ENCODE measurements at regions not wholly inside any gene's neighbourhood (a gene's known extent, or its start where the extent isn't known, plus 50 kb on each side); places are given as distances from the start of the nearest gene placed in this dataset.
"Not testable (repeated sequence)": the region's sequence is repeated elsewhere in the genome, so short reads cannot be mapped to it uniquely, and the experiment has no call there.

- H3K4me3 ChIP-seq, result no peak overlapping the region
- Mint-ChIP-seq H3K27me3 (ENCODE audit: insufficient read depth, low read depth) (peaks cover 5% of the 10 kb centered on the region), H3K4me1 (peaks cover 15% of the 10 kb centered on the region), H3K4me3 (no peak overlapping the region), H3K27ac (no peak overlapping the region), H3K36me3 (no peaks in the 10 kb centered on the region), H3K9me3 (no peaks in the 10 kb centered on the region)
- H3K79me2 ChIP-seq (ENCODE audit: low read depth), result no peaks in the 10 kb centered on the region
- no peaks in the 10 kb centered on the region for H3K36me3 ChIP-seq
- DNase-seq (ENCODE audit: low spot score), result no peak
- no peak overlapping the region for H3K4me2 ChIP-seq
- no peaks in the 10 kb centered on the region for H3K9me3 ChIP-seq (ENCODE audit: low read depth)
- H3F3A ChIP-seq (ENCODE audit: low read depth), result peaks cover 23% of the 10 kb centered on the region
- no peaks in the 10 kb centered on the region for H4K20me1 ChIP-seq (ENCODE audit: low read depth)
- H2AFZ ChIP-seq (replicated peaks), result no peak overlapping the region
- H3K27ac ChIP-seq, result no peak overlapping the region
- no peak overlapping the region for H3K9ac ChIP-seq
- TF ChIP-seq EZH2phosphoT487 (IDR thresholded peaks at IDR 0.05) (no peak), EZH2 (IDR thresholded peaks at IDR 0.05) (no peak), CTCF (IDR thresholded peaks at IDR 0.05) (no peak)
- H3K4me1 ChIP-seq, result peaks cover 32% of the 10 kb centered on the region
- H3K27me3 ChIP-seq, result no peaks in the 10 kb centered on the region
Measured at GRCh38 chr15:88997531-88997930, 84.4 kb upstream of the MFGE8 start.

DNA sequence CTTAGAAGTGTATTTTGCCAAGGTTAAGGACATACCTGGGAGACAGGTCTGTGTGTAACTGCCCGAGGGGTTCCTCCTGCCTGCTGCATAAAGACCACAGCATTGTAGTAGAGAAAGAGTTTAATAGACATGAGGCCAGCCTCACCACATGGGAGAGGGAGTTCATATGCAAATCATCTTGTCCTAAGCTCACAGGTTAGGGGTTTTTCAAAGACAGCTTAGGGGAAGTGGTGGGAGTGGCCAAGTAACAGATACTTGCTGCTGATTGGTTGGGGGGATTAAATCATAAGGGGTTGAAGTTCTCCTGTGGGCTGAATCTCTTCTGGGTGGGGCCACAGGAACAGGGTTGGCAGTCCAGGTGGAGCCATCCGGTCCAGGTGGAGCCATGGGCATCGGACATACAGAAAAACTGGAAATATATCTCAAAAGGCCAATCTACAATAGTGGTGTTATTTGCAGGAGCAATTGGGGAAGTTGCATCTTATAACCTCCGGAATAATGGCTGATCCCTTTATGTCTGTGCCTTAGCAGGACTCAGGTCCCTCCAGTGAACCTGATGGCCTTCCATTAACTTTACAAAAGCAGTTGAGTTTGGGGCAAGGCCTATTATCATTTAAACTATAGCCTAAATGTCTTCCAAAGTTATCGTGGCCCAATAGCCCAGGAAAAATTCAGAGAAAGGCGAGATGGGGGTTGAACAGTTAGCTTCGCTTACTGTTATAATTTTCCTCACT, 86.0 kb upstream of the MFGE8 start:
- Histone ChIP-seq H3K9me3 (ENCODE audit: low read depth) (no peaks in the 10 kb centered on the region), H3K36me3 (no peaks in the 10 kb centered on the region), H3K4me1 (peaks cover 20% of the 10 kb centered on the region), H3F3A (ENCODE audit: low read depth) (peaks cover 10% of the 10 kb centered on the region), H4K20me1 (ENCODE audit: low read depth) (no peaks in the 10 kb centered on the region), H3K4me3 (no peak overlapping the region), H3K27me3 (no peaks in the 10 kb centered on the region), H3K9ac (no peak overlapping the region), H3K27ac (no peak overlapping the region), H2AFZ (replicated peaks) (no peak overlapping the region), H3K4me2 (no peak overlapping the region), H3K79me2 (ENCODE audit: low read depth) (no peaks in the 10 kb centered on the region)
- Mint-ChIP-seq H3K36me3 (no peaks in the 10 kb centered on the region), H3K9me3 (no peaks in the 10 kb centered on the region), H3K4me1 (peaks cover 21% of the 10 kb centered on the region), H3K27ac (no peak overlapping the region), H3K27me3 (ENCODE audit: insufficient read depth, low read depth) (peaks cover 3% of the 10 kb centered on the region), H3K4me3 (peak overlapping the region; percentile 2)
- DNase-seq (ENCODE audit: low spot score), result peak; percentile 55
- TF ChIP-seq EZH2 (IDR thresholded peaks at IDR 0.05), result no peak
- no peak for TF ChIP-seq CTCF (IDR thresholded peaks at IDR 0.05)
- TF ChIP-seq EZH2phosphoT487 (IDR thresholded peaks at IDR 0.05), result no peak

DNA sequence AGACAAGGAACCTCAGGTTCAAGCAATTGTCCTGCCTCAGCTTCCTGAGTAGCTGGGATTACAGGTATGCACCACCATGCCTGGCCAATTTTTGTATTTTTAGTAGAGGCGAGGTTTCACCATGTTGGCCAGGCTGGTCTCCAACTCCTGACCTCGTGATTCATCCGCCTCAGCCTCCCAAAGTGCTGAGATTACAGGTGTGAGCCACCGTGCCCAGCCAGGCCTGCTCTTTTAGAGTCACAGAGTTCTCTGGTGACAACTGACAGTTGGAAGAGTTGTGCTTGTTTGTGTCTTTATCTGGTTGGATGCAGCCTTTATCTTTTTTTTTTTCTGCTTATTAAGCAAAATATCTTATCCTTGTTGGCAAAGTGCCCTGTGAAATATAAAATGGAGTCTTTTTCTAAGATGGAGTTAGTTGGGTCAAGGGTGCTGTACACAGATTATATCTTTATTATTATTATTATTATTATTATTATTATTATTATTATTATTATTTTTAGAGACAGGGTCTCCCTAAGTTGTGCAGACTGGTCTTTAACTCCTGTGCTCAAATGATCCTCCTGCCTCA, 86.5 kb upstream of the ABHD2 start:
- not testable (repeated sequence) for H3K4me3 ChIP-seq; H2AFZ ChIP-seq (replicated peaks); H3K27me3 ChIP-seq; H3K27ac Mint-ChIP-seq; H3K27me3 Mint-ChIP-seq (ENCODE audit: insufficient read depth, low read depth); H3K4me1 ChIP-seq; H3K27ac ChIP-seq; H3K9me3 Mint-ChIP-seq; H3K9ac ChIP-seq; DNase-seq (ENCODE audit: low spot score); H3K4me2 ChIP-seq; H3F3A ChIP-seq (ENCODE audit: low read depth); H3K4me3 Mint-ChIP-seq; H3K79me2 ChIP-seq (ENCODE audit: low read depth); H3K36me3 Mint-ChIP-seq; H3K9me3 ChIP-seq (ENCODE audit: low read depth); H4K20me1 ChIP-seq (ENCODE audit: low read depth); H3K36me3 ChIP-seq
- H3K4me1 Mint-ChIP-seq, result peaks cover 17% of the 10 kb centered on the region

GRCh38 chr15:89002281-89002761, 85.9 kb upstream of the ABHD2 start:
- Histone ChIP-seq H2AFZ (replicated peaks) (peak overlapping the region; percentile 17), H3K9ac (no peak overlapping the region), H4K20me1 (ENCODE audit: low read depth) (no peaks in the 10 kb centered on the region), H3K4me3 (no peak overlapping the region), H3K27me3 (no peaks in the 10 kb centered on the region), H3K4me1 (peaks cover 7% of the 10 kb centered on the region), H3K36me3 (no peaks in the 10 kb centered on the region), H3F3A (ENCODE audit: low read depth) (peaks cover 10% of the 10 kb centered on the region), H3K27ac (no peak overlapping the region), H3K4me2 (no peak overlapping the region), H3K9me3 (ENCODE audit: low read depth) (no peaks in the 10 kb centered on the region), H3K79me2 (ENCODE audit: low read depth) (no peaks in the 10 kb centered on the region)
- Mint-ChIP-seq H3K4me3 (no peak overlapping the region), H3K36me3 (no peaks in the 10 kb centered on the region), H3K4me1 (peaks cover 17% of the 10 kb centered on the region), H3K9me3 (no peaks in the 10 kb centered on the region), H3K27ac (no peak overlapping the region), H3K27me3 (ENCODE audit: insufficient read depth, low read depth) (peaks cover 3% of the 10 kb centered on the region)
- no peak for TF ChIP-seq CTCF (IDR thresholded peaks at IDR 0.05)
- no peak for TF ChIP-seq EZH2 (IDR thresholded peaks at IDR 0.05)
- no peak for TF ChIP-seq EZH2phosphoT487 (IDR thresholded peaks at IDR 0.05)
- no peak for DNase-seq (ENCODE audit: low spot score)
